Heart left ventricle (tissue), 16 donors: ENCODE measurements at regions not wholly inside any gene's neighbourhood (a gene's known extent, or its start where the extent isn't known, plus 50 kb on each side); places are given as distances from the start of the nearest gene placed in this dataset.

Experiments
- ATAC-seq, 4 donors: fragments of 200-7000 bp; cut with Tn5 transposase; one replicate each; pipeline ENCODE4 v1.9.1; 2020 to 2022; ENCODE audit warnings: moderate library complexity in 4 of 4, mild to moderate bottlenecking in 3 of 4, moderate number of reproducible peaks in 1 of 4
- DNase-seq, 5 donors: peaks; one replicate each; pipeline ENCODE4 v3.0.0-alpha.2; 2020
- H3K27ac ChIP-seq, 12 donors: fragments of 200-600 bp; sonication (generic) in 4 of 12; one replicate each; pipeline versions ENCODE4 v1.5.0 to v1.8.0; 2016 to 2022; ENCODE audit warnings: mild to moderate bottlenecking in 2 of 12
- H3K27me3 ChIP-seq, 9 donors: fragments of 200-600 bp; sonication (generic) in 2 of 9; one replicate each; pipeline versions ENCODE4 v1.5.1 to v1.8.0; 2016 to 2022; ENCODE audit warnings: mild to moderate bottlenecking in 3 of 9
- H3K36me3 ChIP-seq, 9 donors: fragments of 200-600 bp; sonication (generic) in 2 of 9; one replicate each; pipeline versions ENCODE4 v1.5.0 to v1.8.0; 2018 to 2022; ENCODE audit warnings: mild to moderate bottlenecking in 2 of 9
- H3K4me1 ChIP-seq, 12 donors: fragments of 200-600 bp; sonication (generic) in 4 of 12; one replicate each; pipeline versions ENCODE4 v1.5.0 to v1.8.0; 2016 to 2022; ENCODE audit warnings: mild to moderate bottlenecking in 3 of 12
- H3K4me3 ChIP-seq, 12 donors: fragments of 200-600 bp; sonication (generic) in 4 of 12; one replicate each; pipeline versions ENCODE4 v1.5.0 to v1.8.0; 2017 to 2022; ENCODE audit warnings: mild to moderate bottlenecking in 9 of 12, moderate library complexity in 4 of 12
- H3K9me3 ChIP-seq, 12 donors: fragments of 200-600 bp; sonication (generic) in 4 of 12; one replicate each; pipeline versions ENCODE4 v1.5.0 to v1.8.0; 2016 to 2022; ENCODE audit warnings: mild to moderate bottlenecking in 1 of 12
- POLR2A ChIP-seq, 2 donors: fragments of 450-650 bp; IDR thresholded peaks; one replicate each; pipeline ENCODE4 v1.6.1; 2017; ENCODE audit warnings: antibody characterized with exemption in 2 of 2, mild to moderate bottlenecking in 2 of 2, moderate library complexity in 2 of 2
- WGBS, 4 donors: extraction: QIAGEN DNeasy Blood & Tissue Kit in 2 of 4; methylation state at CpG; one replicate each; pipeline versions ENCODE4 v1.1.5 to v1.1.7; 2013 to 2018; 5-methylcytosine and 5-hydroxymethylcytosine counted together
- intact Hi-C, 10 donors: fragments of 100-400 bp; cut with DNase I; formaldehyde crosslinking; loops; one replicate each; pipeline versions ENCODE4 v1.11.1 to v1.14.2; 2022
- TF ChIP-seq, protein P1 (sequence below), 12 donors: fragments of 200-600 bp; sonication (generic) in 4 of 12; IDR thresholded peaks; one replicate each; pipeline versions ENCODE4 v1.5.0 to v1.8.0; 2018 to 2022; ENCODE audit warnings: antibody characterized with exemption in 12 of 12, mild to moderate bottlenecking in 5 of 12
- donor health status: ischemic (EF 13 %, LVEDD 7.1; RV severe dilation, severe dysfunction).
- donor health status: healthy with polysubstance abuse.
- donor health status: DM: no; HTN: yes; CAD: no.
- donor health status: DM: no; HTN: no; CAD: no.
- donor health status: ischemic (EF 25% LVEDD 6.9; RV normal size, moderate dysfunction).
- donor health status: ischemic (EF 25% LVEDD 5.7; RV mildly dilated, moderate dysfunction).
- donor health status: healthy.
- donor health status: DM: yes; HTN: yes; CAD: no.
- donor health status: ischemic (EF 35%, LVEDD 5.7; RV mildly dilated, moderate dysfunction).
- donor health status: nonischemic (EF 11% LVEDD 7.7; RV severe dilation, severe dysfunction).
- donor health status: DM: yes; HTN: yes; CAD: no.
- donor health status: PGD.
- donor health status: ischemic (EF 29% LVEDD 5.4; RV normal size, mild dysfunction).
- donor health status: nonischemic (EF 23%, LVEDD 6.1; RV moderate dilation, normal function).

DNA sequence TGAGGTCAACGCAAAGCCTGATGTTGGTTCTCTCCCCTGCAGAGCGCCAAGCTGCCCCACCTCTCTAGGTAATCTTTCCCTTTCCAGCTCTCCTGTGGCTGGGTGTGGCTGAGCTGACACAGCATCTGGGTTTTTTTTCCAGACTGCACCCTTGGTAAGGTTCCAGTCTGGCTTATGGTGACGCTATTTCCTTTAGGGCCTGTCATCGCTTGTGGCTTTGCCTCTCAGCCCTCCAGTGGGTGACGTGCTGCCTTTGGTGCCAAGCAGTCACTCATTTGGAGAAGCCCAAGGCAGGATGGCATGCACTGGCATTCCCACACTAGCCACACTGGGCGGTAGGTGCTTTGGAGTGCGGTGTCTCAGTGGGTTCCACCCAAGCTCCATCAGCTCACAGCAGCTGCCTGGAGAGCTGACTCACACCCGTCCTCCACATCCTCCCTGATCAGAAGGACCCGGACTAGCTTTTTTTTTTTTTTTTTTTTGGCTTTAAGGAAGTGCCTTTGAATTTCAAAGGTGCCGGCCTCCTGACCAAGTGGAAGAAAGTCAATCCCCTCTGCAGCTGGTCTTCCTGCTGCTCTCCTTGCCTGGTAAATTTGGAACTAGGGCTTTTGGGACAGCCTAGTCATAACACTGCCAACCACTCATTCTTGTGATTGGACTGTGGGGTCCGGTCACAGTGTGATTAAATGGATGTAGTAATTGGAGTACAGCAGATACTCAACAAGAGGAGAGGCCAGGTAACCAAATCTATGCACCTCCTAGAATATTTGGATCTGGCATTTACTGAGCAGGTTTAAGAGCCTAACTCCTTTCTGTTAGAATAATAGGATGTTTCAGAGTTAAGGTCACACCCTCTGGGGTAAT, 153.6 kb downstream of the CD83 start:
- Histone ChIP-seq H3K4me1 (peaks cover 0 to 46% (median 15%) of the 10 kb centered on the region in 12 donors), H3K27me3 (no peaks in the 10 kb centered on the region), H3K9me3 (peaks cover 0 to 4% (median 0%) of the 10 kb centered on the region in 12 donors), H3K36me3 (no peaks in the 10 kb centered on the region), H3K4me3 (no peak overlapping the region), H3K27ac (no peak overlapping the region)
- ATAC-seq (peak in 3 of 4 donors; percentile 37 to 66 (median 61)), DNase-seq (peak in 1 of 5 donors; percentile 44)
- 75 to 78% (median 76%) methylated on average over 10 to 11 of the region's 11 CpGs for WGBS, 4 donors
- no peak for TF ChIP-seq POLR2A (IDR thresholded peaks at IDR 0.05)
- TF ChIP-seq, protein P1, sequence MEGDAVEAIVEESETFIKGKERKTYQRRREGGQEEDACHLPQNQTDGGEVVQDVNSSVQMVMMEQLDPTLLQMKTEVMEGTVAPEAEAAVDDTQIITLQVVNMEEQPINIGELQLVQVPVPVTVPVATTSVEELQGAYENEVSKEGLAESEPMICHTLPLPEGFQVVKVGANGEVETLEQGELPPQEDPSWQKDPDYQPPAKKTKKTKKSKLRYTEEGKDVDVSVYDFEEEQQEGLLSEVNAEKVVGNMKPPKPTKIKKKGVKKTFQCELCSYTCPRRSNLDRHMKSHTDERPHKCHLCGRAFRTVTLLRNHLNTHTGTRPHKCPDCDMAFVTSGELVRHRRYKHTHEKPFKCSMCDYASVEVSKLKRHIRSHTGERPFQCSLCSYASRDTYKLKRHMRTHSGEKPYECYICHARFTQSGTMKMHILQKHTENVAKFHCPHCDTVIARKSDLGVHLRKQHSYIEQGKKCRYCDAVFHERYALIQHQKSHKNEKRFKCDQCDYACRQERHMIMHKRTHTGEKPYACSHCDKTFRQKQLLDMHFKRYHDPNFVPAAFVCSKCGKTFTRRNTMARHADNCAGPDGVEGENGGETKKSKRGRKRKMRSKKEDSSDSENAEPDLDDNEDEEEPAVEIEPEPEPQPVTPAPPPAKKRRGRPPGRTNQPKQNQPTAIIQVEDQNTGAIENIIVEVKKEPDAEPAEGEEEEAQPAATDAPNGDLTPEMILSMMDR (IDR thresholded peaks at IDR 0.05): no peak
- intact Hi-C loops: no loop called here

DNA sequence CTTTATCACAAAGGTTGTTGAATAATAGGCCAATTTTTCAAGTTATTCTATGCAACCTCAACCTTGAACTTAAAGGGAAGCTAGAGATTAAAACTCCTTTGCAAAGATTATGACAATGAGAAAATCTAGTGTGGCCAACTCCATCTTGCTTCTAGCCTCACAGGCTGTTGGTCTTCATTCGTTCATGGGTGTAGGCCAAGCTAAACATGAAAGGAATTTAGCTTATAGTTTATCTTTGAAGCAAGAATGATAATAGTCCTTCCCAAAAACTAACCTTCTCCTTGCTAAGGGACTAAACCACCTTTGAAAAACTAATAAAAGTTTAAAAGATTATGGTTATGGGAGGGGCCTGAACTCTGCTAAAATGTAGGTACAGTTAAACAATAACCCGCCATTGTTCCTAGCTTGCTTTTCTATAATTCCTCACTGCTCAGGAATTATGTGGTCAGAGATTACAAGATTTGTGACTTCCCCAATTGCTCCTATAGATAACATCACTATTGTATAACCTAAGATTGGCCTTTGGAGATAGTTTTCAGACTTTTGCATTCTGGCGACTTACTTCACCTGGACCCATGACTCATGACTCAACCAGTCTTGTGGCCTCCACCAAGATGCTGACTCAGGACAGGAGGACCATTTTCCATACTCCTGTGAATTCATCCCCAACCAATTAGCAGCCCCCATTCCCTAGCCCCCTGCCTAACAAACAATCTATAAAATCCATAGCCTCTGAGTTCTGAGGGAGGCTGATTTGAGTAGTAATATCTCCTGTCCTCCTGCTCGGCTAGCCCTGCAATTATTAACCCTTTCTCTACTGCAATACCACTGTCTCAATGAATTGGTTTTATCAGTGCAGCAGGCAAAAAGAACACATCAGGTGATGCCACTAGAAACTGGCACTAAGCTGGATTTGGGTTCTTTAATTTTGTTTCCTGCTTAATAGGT, 154.5 kb downstream of the CD83 start:
- H3K27me3 ChIP-seq: no peaks in the 10 kb centered on the region
- TF ChIP-seq POLR2A (IDR thresholded peaks at IDR 0.05): no peak
- TF ChIP-seq, protein P1 (IDR thresholded peaks at IDR 0.05): no peak
- H3K27ac ChIP-seq: no peak overlapping the region
- no peak for DNase-seq
- H3K4me3 ChIP-seq: no peak overlapping the region
- no peak for ATAC-seq
- H3K9me3 ChIP-seq: peaks cover 0 to 4% (median 0%) of the 10 kb centered on the region in 12 donors
- intact Hi-C loops: no loop called here
- H3K4me1 ChIP-seq: peaks cover 0 to 55% (median 19%) of the 10 kb centered on the region in 12 donors
- 74 to 89% (median 82%) methylated on average over 4 of the region's 4 CpGs for WGBS, 4 donors
- H3K36me3 ChIP-seq: no peaks in the 10 kb centered on the region

DNA sequence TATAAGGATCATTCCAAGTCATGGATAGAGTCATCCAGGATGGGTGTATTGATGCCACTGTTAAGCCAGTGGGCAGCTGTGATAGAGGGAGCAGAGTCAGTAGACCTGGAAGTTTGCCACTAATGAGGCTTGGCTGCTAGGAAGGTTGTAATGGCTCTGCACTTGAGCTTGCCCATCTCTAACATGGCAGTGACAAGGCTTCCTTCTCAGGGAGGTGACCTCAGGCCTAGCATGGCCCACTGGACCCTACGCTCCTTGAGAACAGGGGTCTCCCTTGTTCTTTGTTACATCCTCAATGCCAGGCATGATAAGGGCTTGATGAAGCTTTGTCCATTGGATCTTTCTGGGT, 155.1 kb downstream of the CD83 start:
- H3K27ac ChIP-seq: no peak overlapping the region
- H3K4me1 ChIP-seq: peaks cover 0 to 62% (median 19%) of the 10 kb centered on the region in 12 donors
- DNase-seq (no peak), ATAC-seq (no peak)
- H3K27me3 ChIP-seq: no peaks in the 10 kb centered on the region
- intact Hi-C loops: no loop called here
- H3K4me3 ChIP-seq: no peak overlapping the region
- no peaks in the 10 kb centered on the region for H3K36me3 ChIP-seq
- no peak for TF ChIP-seq POLR2A (IDR thresholded peaks at IDR 0.05)
- TF ChIP-seq, protein P1 (IDR thresholded peaks at IDR 0.05): no peak
- WGBS, 4 donors: 93 to 100% (median 98%) methylated on average over 1 of the region's 1 CpG
- H3K9me3 ChIP-seq: peaks cover 0 to 4% (median 0%) of the 10 kb centered on the region in 12 donors

DNA sequence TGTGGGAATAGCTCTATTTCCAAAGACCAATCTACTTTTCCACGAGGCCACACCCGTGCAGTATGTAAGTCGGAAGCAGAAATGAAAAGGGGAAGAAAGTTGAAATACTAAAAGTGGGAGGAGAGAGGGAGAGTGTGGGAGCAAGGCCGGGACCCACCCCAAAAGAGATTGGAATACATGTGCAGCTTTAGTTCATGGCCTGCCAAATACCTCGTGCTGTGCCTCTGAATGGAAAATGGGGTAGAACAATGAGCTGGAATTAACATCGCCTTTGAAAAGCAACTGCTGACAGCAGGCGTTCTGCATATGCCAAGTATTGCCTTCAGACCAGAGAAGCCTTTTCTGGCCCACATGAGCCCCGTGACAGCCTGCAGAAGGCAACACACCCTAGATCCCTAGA, 155.6 kb downstream of the CD83 start:
- 82 to 92% (median 87%) methylated on average over 8 of the region's 8 CpGs for WGBS, 4 donors

More for the DNA sequence above, 155.6 kb downstream of the CD83 start:
- peaks cover 0 to 4% (median 0%) of the 10 kb centered on the region in 12 donors for H3K9me3 ChIP-seq
- TF ChIP-seq, protein P1 (IDR thresholded peaks at IDR 0.05): no peak
- TF ChIP-seq POLR2A (IDR thresholded peaks at IDR 0.05): no peak
- H3K36me3 ChIP-seq: no peaks in the 10 kb centered on the region
- peaks cover 0 to 65% (median 19%) of the 10 kb centered on the region in 12 donors for H3K4me1 ChIP-seq
- intact Hi-C loops: no loop called here
- no peak for ATAC-seq
- H3K27me3 ChIP-seq: no peaks in the 10 kb centered on the region
- H3K4me3 ChIP-seq: no peak overlapping the region
- no peak overlapping the region for H3K27ac ChIP-seq
- no peak for DNase-seq
